ENCODE measurements at regions not wholly inside any gene's neighbourhood (a gene's known extent, or its start where the extent isn't known, plus 50 kb on each side); places are given as distances from the start of the nearest gene placed in this dataset.

- WGBS (ENCODE audit: insufficient coverage) = no CpG with 5 or more reads among the region's 2 CpGs
- Histone ChIP-seq H3K27me3 (ENCODE audit: control insufficient read depth in 2 of 2, insufficient read depth in 2 of 2, low read length in 2 of 2) (no peaks in the 10 kb centered on the region), H3K79me2 (ENCODE audit: insufficient read depth, low read length) (no peaks in the 10 kb centered on the region), H4K20me1 (ENCODE audit: insufficient read depth, low read length) (no peaks in the 10 kb centered on the region), H2AFZ (ENCODE audit: insufficient read depth, low read depth, low read length, poor library complexity, severe bottlenecking) (no peak overlapping the region), H3K9me3 (replicated peaks in 1 of 2; ENCODE audit: control insufficient read depth in 1 of 2, insufficient read depth in 1 of 2, low read length in 2 of 2) (peaks cover 6 to 8% of the 10 kb centered on the region in 2 donors), H3K4me3 (replicated peaks in 1 of 3; ENCODE audit: low read depth in 2 of 3, low read length in 3 of 3) (no peak overlapping the region), H3K27ac (ENCODE audit: low read depth in 1 of 2, low read length in 2 of 2) (no peak overlapping the region), H3K4me2 (replicated peaks; ENCODE audit: extremely low read depth, low read length, poor library complexity, severe bottlenecking) (no peak overlapping the region), H3K4me1 (ENCODE audit: control insufficient read depth in 1 of 2, insufficient read depth in 2 of 2, low read length in 2 of 2) (no peaks in the 10 kb centered on the region), H3K9ac (ENCODE audit: insufficient read depth, low read length, poor library complexity, severe bottlenecking) (no peak overlapping the region), H3K36me3 (replicated peaks in 1 of 2; ENCODE audit: control insufficient read depth in 1 of 2, insufficient read depth in 2 of 2, low read length in 2 of 2) (no peaks in the 10 kb centered on the region)
- Mint-ChIP-seq H3K9me3 (peaks cover 0 to 10% (median 3%) of the 10 kb centered on the region in 7 donors), H3K4me3 (no peak overlapping the region), H3K36me3 (no peaks in the 10 kb centered on the region), H3K4me1 (no peaks in the 10 kb centered on the region), H3K27ac (no peak overlapping the region), H3K27me3 (ENCODE audit: low read depth in 3 of 3) (no peaks in the 10 kb centered on the region)
- intact Hi-C loops (cut with micrococcal nuclease) = no loop called here
- no peak for DNase-seq
- no peak for TF ChIP-seq CTCF (IDR thresholded peaks at IDR 0.05)
These were observed 1135.5 kb downstream of the JRKL start for GRCh38 chr11:97525273-97525672.

GRCh38 chr11:97537407-97538150, 1147.8 kb downstream of the JRKL start:
- no peaks in the 10 kb centered on the region for H3K27me3 Mint-ChIP-seq (ENCODE audit: low read depth in 3 of 3)
- H3K4me3 Mint-ChIP-seq = no peak overlapping the region
- peaks cover 3 to 16% (median 3%) of the 10 kb centered on the region in 7 donors for H3K9me3 Mint-ChIP-seq
- H3K27ac ChIP-seq (ENCODE audit: low read depth in 1 of 2, low read length in 2 of 2) = no peak overlapping the region
- H2AFZ ChIP-seq (ENCODE audit: insufficient read depth, low read depth, low read length, poor library complexity, severe bottlenecking) = no peak overlapping the region
- H3K79me2 ChIP-seq (ENCODE audit: insufficient read depth, low read length) = no peaks in the 10 kb centered on the region
- no peak overlapping the region for H3K9ac ChIP-seq (ENCODE audit: insufficient read depth, low read length, poor library complexity, severe bottlenecking)
- H3K27ac Mint-ChIP-seq = no peak overlapping the region
- no peaks in the 10 kb centered on the region for H3K4me1 ChIP-seq (ENCODE audit: control insufficient read depth in 1 of 2, insufficient read depth in 2 of 2, low read length in 2 of 2)
- no peaks in the 10 kb centered on the region for H3K36me3 ChIP-seq (replicated peaks in 1 of 2; ENCODE audit: control insufficient read depth in 1 of 2, insufficient read depth in 2 of 2, low read length in 2 of 2)
- no peak overlapping the region for H3K4me2 ChIP-seq (replicated peaks; ENCODE audit: extremely low read depth, low read length, poor library complexity, severe bottlenecking)
- WGBS (ENCODE audit: insufficient coverage) = 90% methylated on average over 13 of the region's 14 CpGs
- H3K4me3 ChIP-seq (replicated peaks in 1 of 3; ENCODE audit: low read depth in 2 of 3, low read length in 3 of 3) = no peak overlapping the region
- H3K36me3 Mint-ChIP-seq = no peaks in the 10 kb centered on the region
- H3K27me3 ChIP-seq (ENCODE audit: control insufficient read depth in 2 of 2, insufficient read depth in 2 of 2, low read length in 2 of 2) = no peaks in the 10 kb centered on the region
- no peak for DNase-seq
- no peaks in the 10 kb centered on the region for H4K20me1 ChIP-seq (ENCODE audit: insufficient read depth, low read length)
- H3K4me1 Mint-ChIP-seq = no peaks in the 10 kb centered on the region
- intact Hi-C loops (cut with micrococcal nuclease) = no loop called here
- TF ChIP-seq CTCF (IDR thresholded peaks at IDR 0.05) = no peak
- H3K9me3 ChIP-seq (replicated peaks in 1 of 2; ENCODE audit: control insufficient read depth in 1 of 2, insufficient read depth in 1 of 2, low read length in 2 of 2) = peaks cover 15 to 19% of the 10 kb centered on the region in 2 donors

All from CD14-positive monocyte (primary cell).